ENCODE measurements at regions not wholly inside any gene's neighbourhood (a gene's known extent, or its start where the extent isn't known, plus 50 kb on each side); places are given as distances from the start of the nearest gene placed in this dataset.

DNA sequence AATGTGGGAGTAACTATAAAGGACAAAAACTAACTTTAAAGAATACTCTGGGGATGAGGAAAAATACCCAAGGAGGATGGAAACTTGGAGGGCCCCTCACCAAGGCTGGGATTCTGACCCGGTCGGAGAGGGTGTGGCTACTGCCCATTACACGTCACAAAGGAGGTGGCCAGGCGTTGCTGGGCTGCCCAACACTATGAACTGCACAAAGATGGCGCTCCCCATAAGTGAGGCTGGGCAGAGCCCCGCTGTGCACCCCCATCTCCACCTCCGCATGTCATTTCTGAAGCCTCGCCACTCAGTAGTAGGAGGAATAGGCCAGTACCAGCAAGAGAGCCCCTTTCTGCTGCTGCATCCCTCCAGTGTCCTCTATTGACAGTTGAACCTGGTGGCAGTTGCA is 290.1 kb upstream of the ZNF32 start:
- 82% methylated on average over 8 of the region's 8 CpGs for WGBS (ENCODE audit: insufficient coverage)
- Histone ChIP-seq H3K36me3 (ENCODE audit: control insufficient read depth, insufficient read depth, low read length) (no peaks in the 10 kb centered on the region), H3K27me3 (ENCODE audit: control insufficient read depth, insufficient read depth, low read length) (no peaks in the 10 kb centered on the region), H3K4me3 (ENCODE audit: low read length) (no peak overlapping the region), H3K4me1 (ENCODE audit: control insufficient read depth, insufficient read depth, low read length) (peaks cover 3% of the 10 kb centered on the region), H3K27ac (ENCODE audit: low read length) (no peak overlapping the region), H3K9me3 (ENCODE audit: control insufficient read depth, insufficient read depth, low read length) (no peaks in the 10 kb centered on the region)
- H3K36me3 Mint-ChIP-seq = no peaks in the 10 kb centered on the region
- intact Hi-C loops (cut with micrococcal nuclease) = no loop called here
- peaks cover 8 to 21% of the 10 kb centered on the region in 2 donors for H3K4me1 Mint-ChIP-seq
- TF ChIP-seq, protein P1, sequence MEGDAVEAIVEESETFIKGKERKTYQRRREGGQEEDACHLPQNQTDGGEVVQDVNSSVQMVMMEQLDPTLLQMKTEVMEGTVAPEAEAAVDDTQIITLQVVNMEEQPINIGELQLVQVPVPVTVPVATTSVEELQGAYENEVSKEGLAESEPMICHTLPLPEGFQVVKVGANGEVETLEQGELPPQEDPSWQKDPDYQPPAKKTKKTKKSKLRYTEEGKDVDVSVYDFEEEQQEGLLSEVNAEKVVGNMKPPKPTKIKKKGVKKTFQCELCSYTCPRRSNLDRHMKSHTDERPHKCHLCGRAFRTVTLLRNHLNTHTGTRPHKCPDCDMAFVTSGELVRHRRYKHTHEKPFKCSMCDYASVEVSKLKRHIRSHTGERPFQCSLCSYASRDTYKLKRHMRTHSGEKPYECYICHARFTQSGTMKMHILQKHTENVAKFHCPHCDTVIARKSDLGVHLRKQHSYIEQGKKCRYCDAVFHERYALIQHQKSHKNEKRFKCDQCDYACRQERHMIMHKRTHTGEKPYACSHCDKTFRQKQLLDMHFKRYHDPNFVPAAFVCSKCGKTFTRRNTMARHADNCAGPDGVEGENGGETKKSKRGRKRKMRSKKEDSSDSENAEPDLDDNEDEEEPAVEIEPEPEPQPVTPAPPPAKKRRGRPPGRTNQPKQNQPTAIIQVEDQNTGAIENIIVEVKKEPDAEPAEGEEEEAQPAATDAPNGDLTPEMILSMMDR (IDR thresholded peaks at IDR 0.05) = no peak
- no peak for DNase-seq
- no peak for ATAC-seq
- no peaks in the 10 kb centered on the region for H3K9me3 Mint-ChIP-seq
- no peak overlapping the region for H3K4me3 Mint-ChIP-seq
- H3K27ac Mint-ChIP-seq = no peak overlapping the region
- peaks cover 7% of the 10 kb centered on the region in 2 donors for H3K27me3 Mint-ChIP-seq (ENCODE audit: low read depth in 2 of 2)

DNA sequence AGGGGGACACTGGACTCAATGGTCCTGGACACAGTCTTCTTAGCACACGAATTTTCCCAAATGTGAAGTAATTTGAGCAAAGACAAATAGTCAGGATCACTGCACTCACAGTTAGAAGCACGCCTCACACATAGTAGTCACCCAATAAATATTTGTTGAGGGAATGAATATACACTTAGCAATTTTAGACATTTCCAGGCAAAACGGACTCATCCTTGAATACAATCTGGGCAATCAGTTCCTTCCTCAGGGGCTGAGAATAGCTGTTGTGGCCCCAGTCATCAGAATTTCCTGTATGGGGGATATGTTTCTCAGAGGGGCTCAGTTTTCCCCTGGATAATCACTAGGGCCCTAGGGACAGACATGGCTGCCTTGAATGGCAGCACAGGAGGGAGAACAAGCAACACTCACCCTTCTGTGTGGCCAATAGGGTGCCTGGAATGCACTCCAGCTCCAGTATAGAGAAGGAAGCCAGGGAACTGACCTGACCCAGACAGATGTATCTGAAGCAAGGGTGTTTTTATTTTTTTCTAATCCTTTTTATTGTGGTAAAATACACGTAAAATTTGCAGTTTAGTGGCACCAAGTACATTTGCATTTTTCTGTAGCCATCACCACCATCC is 282.7 kb upstream of the ZNF32 start:
- intact Hi-C loops (cut with micrococcal nuclease) = no loop called here
- H3K27me3 Mint-ChIP-seq (ENCODE audit: low read depth in 2 of 2) = peaks cover 10 to 43% of the 10 kb centered on the region in 2 donors
- Histone ChIP-seq H3K4me1 (ENCODE audit: control insufficient read depth, insufficient read depth, low read length) (no peaks in the 10 kb centered on the region), H3K9me3 (ENCODE audit: control insufficient read depth, insufficient read depth, low read length) (no peaks in the 10 kb centered on the region), H3K36me3 (ENCODE audit: control insufficient read depth, insufficient read depth, low read length) (no peaks in the 10 kb centered on the region), H3K4me3 (ENCODE audit: low read length) (no peak overlapping the region), H3K27ac (ENCODE audit: low read length) (no peak overlapping the region), H3K27me3 (ENCODE audit: control insufficient read depth, insufficient read depth, low read length) (no peaks in the 10 kb centered on the region)
- no peak overlapping the region for H3K4me3 Mint-ChIP-seq
- TF ChIP-seq, protein P1 (IDR thresholded peaks at IDR 0.05) = no peak
- 84% methylated on average over 3 of the region's 4 CpGs for WGBS (ENCODE audit: insufficient coverage)
- no peak for DNase-seq
- no peaks in the 10 kb centered on the region for H3K9me3 Mint-ChIP-seq
- no peak for ATAC-seq
- H3K27ac Mint-ChIP-seq = no peak overlapping the region
- H3K36me3 Mint-ChIP-seq = no peaks in the 10 kb centered on the region
- H3K4me1 Mint-ChIP-seq = no peaks in the 10 kb centered on the region

DNA sequence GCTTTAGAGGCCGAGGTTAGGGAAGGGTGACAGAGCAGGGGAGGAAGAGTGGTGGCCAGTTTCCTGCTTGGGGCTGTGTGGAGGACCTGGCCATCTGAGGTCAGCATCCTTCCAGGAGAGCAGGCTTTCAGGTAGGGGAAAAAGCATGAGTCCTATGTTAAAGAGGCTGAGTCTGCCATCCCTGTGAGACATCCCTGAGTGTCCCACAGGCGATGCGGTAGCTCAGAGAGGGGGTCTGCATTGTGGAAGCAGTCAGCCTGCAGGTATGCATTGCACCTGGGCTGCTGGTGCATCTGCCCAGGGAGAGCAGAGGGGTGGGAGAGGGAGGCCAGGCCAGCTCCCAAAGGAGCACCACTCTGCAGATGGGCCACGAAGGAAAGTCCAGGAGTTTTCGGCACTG is 282.1 kb upstream of the ZNF32 start:
- no peak for ATAC-seq
- H3K9me3 Mint-ChIP-seq = no peaks in the 10 kb centered on the region
- intact Hi-C loops (cut with micrococcal nuclease) = no loop called here
- no peak for DNase-seq
- Histone ChIP-seq H3K4me3 (ENCODE audit: low read length) (no peak overlapping the region), H3K4me1 (ENCODE audit: control insufficient read depth, insufficient read depth, low read length) (no peaks in the 10 kb centered on the region), H3K36me3 (ENCODE audit: control insufficient read depth, insufficient read depth, low read length) (no peaks in the 10 kb centered on the region), H3K27me3 (ENCODE audit: control insufficient read depth, insufficient read depth, low read length) (no peaks in the 10 kb centered on the region), H3K27ac (ENCODE audit: low read length) (no peak overlapping the region), H3K9me3 (ENCODE audit: control insufficient read depth, insufficient read depth, low read length) (no peaks in the 10 kb centered on the region)
- peaks cover 10 to 46% of the 10 kb centered on the region in 2 donors for H3K27me3 Mint-ChIP-seq (ENCODE audit: low read depth in 2 of 2)
- H3K4me3 Mint-ChIP-seq = no peak overlapping the region
- 94% methylated on average over 5 of the region's 5 CpGs for WGBS (ENCODE audit: insufficient coverage)
- H3K27ac Mint-ChIP-seq = no peak overlapping the region
- no peaks in the 10 kb centered on the region for H3K36me3 Mint-ChIP-seq
- TF ChIP-seq, protein P1 (IDR thresholded peaks at IDR 0.05) = no peak
- no peaks in the 10 kb centered on the region for H3K4me1 Mint-ChIP-seq

DNA sequence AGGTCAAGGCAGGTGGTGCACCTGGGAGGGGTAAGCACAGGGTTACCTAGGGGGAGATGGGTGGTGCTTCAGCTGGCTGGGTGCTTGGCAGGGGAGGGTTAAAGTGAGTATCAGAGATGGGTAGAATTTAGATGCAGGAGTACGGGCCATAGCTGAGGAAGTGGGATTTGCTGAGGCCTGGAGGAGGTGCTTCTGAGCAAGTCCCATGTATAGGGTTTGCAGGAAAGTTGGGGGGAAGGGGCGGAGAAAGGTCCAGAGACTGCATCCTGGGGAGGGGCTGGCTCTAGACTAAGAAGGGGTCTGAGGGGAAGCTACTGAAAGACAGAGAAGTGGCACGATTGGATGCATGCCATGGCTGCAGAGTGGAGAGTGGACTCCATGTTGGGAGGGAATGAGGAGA is 281.6 kb upstream of the ZNF32 start:
- Histone ChIP-seq H3K27me3 (ENCODE audit: control insufficient read depth, insufficient read depth, low read length) (no peaks in the 10 kb centered on the region), H3K9me3 (ENCODE audit: control insufficient read depth, insufficient read depth, low read length) (no peaks in the 10 kb centered on the region), H3K27ac (ENCODE audit: low read length) (no peak overlapping the region), H3K4me1 (ENCODE audit: control insufficient read depth, insufficient read depth, low read length) (no peaks in the 10 kb centered on the region), H3K4me3 (ENCODE audit: low read length) (no peak overlapping the region), H3K36me3 (ENCODE audit: control insufficient read depth, insufficient read depth, low read length) (no peaks in the 10 kb centered on the region)
- intact Hi-C loops (cut with micrococcal nuclease) = no loop called here
- ATAC-seq (no peak), DNase-seq (no peak)
- TF ChIP-seq, protein P1 (IDR thresholded peaks at IDR 0.05) = no peak
- no peak overlapping the region for H3K27ac Mint-ChIP-seq
- H3K4me3 Mint-ChIP-seq = no peak overlapping the region
- H3K27me3 Mint-ChIP-seq (ENCODE audit: low read depth in 2 of 2) = peaks cover 10 to 46% of the 10 kb centered on the region in 2 donors
- no peaks in the 10 kb centered on the region for H3K4me1 Mint-ChIP-seq
- H3K36me3 Mint-ChIP-seq = no peaks in the 10 kb centered on the region
- H3K9me3 Mint-ChIP-seq = no peaks in the 10 kb centered on the region
- 82% methylated on average over 3 of the region's 3 CpGs for WGBS (ENCODE audit: insufficient coverage)
